DOHH2 (cell line): ENCODE measurements at regions not wholly inside any gene's neighbourhood (a gene's known extent, or its start where the extent isn't known, plus 50 kb on each side); places are given as distances from the start of the nearest gene placed in this dataset.

Experiments
- H3F3A ChIP-seq: fragments of 200-600 bp; sonication (generic), shearing (Covaris generic); 2 replicates; pipeline ENCODE4 v1.6.0; 2016; ENCODE audit warnings: antibody characterized with exemption, mild to moderate bottlenecking; ENCODE audit not compliant: control insufficient read depth, insufficient read depth
- H3K27ac ChIP-seq: fragments of 200-600 bp; sonication (generic); 2 replicates; pipeline ENCODE4 v1.5.1; 2014; ENCODE audit warnings: low read depth, mild to moderate bottlenecking, low read length, moderate library complexity
- H3K27me3 ChIP-seq: fragments of 200-600 bp; sonication (generic); 2 replicates; pipeline ENCODE4 v1.6.1; 2014; ENCODE audit warnings: mild to moderate bottlenecking, low read length, mixed read lengths; ENCODE audit not compliant: control insufficient read depth
- H3K36me3 ChIP-seq: fragments of 200-600 bp; sonication (generic); 2 replicates; pipeline ENCODE4 v1.6.1; 2014; ENCODE audit warnings: mild to moderate bottlenecking, low read length, moderate library complexity, mixed read lengths; ENCODE audit not compliant: control insufficient read depth
- H3K4me1 ChIP-seq: fragments of 200-600 bp; sonication (generic); 2 replicates; pipeline ENCODE4 v1.6.1; 2014; ENCODE audit warnings: mild to moderate bottlenecking, low read length, mixed read lengths; ENCODE audit not compliant: control insufficient read depth
- H3K4me2 ChIP-seq: fragments of 200-600 bp; sonication (generic); 2 replicates; pipeline ENCODE4 v1.6.0; 2014; ENCODE audit warnings: mild to moderate bottlenecking, low read length, moderate library complexity
- H3K4me3 ChIP-seq: fragments of 200-600 bp; sonication (generic); 2 replicates; pipeline ENCODE4 v1.5.1; 2014; ENCODE audit warnings: mild to moderate bottlenecking, low read length, mixed read lengths
- H3K79me2 ChIP-seq: fragments of 200-600 bp; sonication (generic); 2 replicates; pipeline ENCODE4 v1.6.1; 2014; ENCODE audit warnings: mild to moderate bottlenecking, low read length, mixed read lengths; ENCODE audit not compliant: control insufficient read depth
- H3K9me2 ChIP-seq: fragments of 200-600 bp; sonication (generic); replicated peaks from 2 replicates; pipeline ENCODE4 v1.6.1; 2014; ENCODE audit warnings: mild to moderate bottlenecking, low read length, mixed read lengths; ENCODE audit not compliant: control insufficient read depth
- H3K9me3 ChIP-seq: fragments of 200-600 bp; sonication (generic); 2 replicates; pipeline ENCODE4 v1.6.1; 2014; ENCODE audit warnings: antibody characterized with exemption, low read length, mixed read lengths; ENCODE audit not compliant: control insufficient read depth, insufficient read depth
- H4K20me1 ChIP-seq: fragments of 200-600 bp; sonication (generic); 2 replicates; pipeline ENCODE4 v1.6.0; 2014; ENCODE audit warnings: low read depth, mild to moderate bottlenecking, antibody characterized with exemption, low read length, moderate library complexity; ENCODE audit not compliant: control insufficient read depth, insufficient read depth
- CTCF ChIP-seq: fragments of 200-600 bp; sonication (generic); IDR thresholded peaks from one replicate; pipeline ENCODE4 v1.5.1; 2014; ENCODE audit warnings: antibody characterized with exemption, mild to moderate bottlenecking, low read depth, low read length; ENCODE audit not compliant: poor library complexity, severe bottlenecking
- EZH2phosphoT487 ChIP-seq: fragments of 200-600 bp; sonication (generic); IDR thresholded peaks from 2 replicates; pipeline ENCODE4 v1.6.1; 2017; ENCODE audit warnings: borderline replicate concordance, mild to moderate bottlenecking, antibody characterized with exemption, low read length, moderate library complexity, mixed read lengths

DNA sequence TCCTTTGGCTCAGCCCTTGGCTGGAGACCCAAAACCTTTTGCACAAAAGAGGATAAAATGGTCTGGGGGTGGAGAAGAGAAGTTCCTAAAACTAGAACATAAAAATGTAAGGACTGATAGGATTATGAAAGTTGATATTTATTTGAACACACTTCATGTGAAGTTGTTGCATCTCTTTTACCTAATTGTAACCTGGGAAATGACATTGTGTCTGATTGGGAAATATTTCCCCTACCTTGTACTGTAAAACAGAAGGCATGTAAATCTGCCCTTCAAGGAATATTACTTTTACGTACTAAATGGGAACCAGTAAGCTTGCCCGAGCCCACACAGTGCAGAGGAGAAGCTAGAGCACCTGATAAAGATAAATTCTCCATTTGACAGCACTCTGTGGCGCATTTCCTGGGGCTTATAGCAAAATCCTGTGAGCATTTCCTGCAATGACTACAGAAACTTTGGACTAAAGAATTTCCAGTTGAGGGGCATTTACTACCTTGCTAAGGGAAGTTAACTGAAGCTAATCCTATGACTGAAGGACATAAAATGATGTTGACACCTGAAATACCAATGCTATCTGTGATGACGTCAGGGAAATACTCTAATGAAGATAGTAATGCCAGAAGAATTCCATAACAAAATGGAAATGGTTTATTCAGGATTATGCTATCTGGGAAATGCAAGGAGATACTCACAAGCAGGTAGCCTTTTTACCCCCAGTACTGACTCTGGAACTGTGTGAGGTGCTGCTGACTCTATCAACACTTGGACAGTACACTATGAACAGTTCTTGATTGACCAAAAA, 78.3 kb upstream of the LIFR start:
- H3K4me2 ChIP-seq, result no peak overlapping the region

DNA sequence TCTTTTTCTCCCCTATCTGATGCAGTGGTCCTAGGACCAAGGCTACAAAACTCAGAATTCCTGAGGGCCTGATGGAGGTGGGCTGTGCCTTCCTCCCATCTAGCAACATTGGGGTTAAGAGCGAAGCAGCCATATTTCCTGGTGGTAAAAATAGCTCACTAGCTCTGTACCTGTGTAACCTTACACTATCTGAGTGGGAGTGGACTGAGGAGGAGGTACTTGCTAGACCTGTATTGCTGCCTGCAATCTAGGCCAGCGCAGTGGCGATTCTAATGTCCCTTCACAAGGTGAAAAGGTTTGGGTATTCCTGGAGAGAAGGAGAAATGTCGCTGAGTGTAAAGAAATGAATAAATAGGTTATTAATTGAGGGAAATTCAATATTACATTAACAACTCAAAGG, 80.2 kb upstream of the LIFR start:
- no peak overlapping the region for H3K4me2 ChIP-seq
- no peaks in the 10 kb centered on the region for H3K36me3 ChIP-seq

More for the DNA sequence above, 78.3 kb upstream of the LIFR start:
- TF ChIP-seq EZH2phosphoT487 (no peak), CTCF (no peak)
- H3K36me3 ChIP-seq, result no peaks in the 10 kb centered on the region
- no peak overlapping the region for H3K27ac ChIP-seq
- no peaks in the 10 kb centered on the region for H3F3A ChIP-seq
- no peaks in the 10 kb centered on the region for H3K4me1 ChIP-seq
- H3K9me2 ChIP-seq, result no peaks in the 10 kb centered on the region
- no peaks in the 10 kb centered on the region for H3K27me3 ChIP-seq
- H3K9me3 ChIP-seq, result peaks cover 8% of the 10 kb centered on the region; the same call in 1 of the 2 replicates
- no peaks in the 10 kb centered on the region for H3K79me2 ChIP-seq
- H3K4me3 ChIP-seq, result no peak overlapping the region
- no peaks in the 10 kb centered on the region for H4K20me1 ChIP-seq

DNA sequence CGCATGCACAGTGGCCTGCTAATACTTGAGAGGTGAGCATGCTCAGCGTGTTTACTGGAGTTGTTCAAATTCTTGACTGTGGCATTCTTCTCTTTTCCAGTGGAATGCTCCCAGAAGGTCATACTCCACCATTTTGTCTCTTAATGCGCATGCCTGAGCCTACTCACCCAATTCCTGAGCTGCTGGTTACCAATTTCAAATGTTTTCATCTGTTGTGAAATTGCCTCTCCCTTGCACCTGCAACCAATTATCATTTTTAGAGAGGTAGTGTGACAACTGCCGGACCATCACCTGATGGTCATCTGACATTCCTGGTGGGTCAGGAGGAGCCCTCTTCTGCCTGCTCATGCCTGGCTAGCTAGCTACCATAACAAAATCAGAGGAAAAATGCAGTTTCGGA, 82.2 kb upstream of the LIFR start:
- no peak for TF ChIP-seq EZH2phosphoT487
- Histone ChIP-seq H3K27me3 (no peaks in the 10 kb centered on the region), H3K4me2 (no peak overlapping the region), H4K20me1 (no peaks in the 10 kb centered on the region), H3K36me3 (no peaks in the 10 kb centered on the region), H3K4me3 (no peak overlapping the region), H3F3A (no peaks in the 10 kb centered on the region), H3K27ac (no peak overlapping the region), H3K9me3 (no peaks in the 10 kb centered on the region), H3K79me2 (no peaks in the 10 kb centered on the region), H3K4me1 (no peaks in the 10 kb centered on the region), H3K9me2 (no peaks in the 10 kb centered on the region)

More for the DNA sequence above, 80.2 kb upstream of the LIFR start:
- TF ChIP-seq EZH2phosphoT487 (no peak), CTCF (no peak)
- Histone ChIP-seq H3K79me2 (no peaks in the 10 kb centered on the region), H4K20me1 (no peaks in the 10 kb centered on the region), H3F3A (no peaks in the 10 kb centered on the region), H3K9me3 (peaks cover 8% of the 10 kb centered on the region; the same call in 1 of the 2 replicates), H3K4me1 (no peaks in the 10 kb centered on the region), H3K4me3 (no peak overlapping the region), H3K27ac (no peak overlapping the region), H3K27me3 (no peaks in the 10 kb centered on the region), H3K9me2 (no peaks in the 10 kb centered on the region)
